PC-3 (cell line): ENCODE measurements at regions not wholly inside any gene's neighbourhood (a gene's known extent, or its start where the extent isn't known, plus 50 kb on each side); places are given as distances from the start of the nearest gene placed in this dataset.

ENCODE experiments used
- EZH2 ChIP-seq: fragments of 300-600 bp; sonication (generic); IDR thresholded peaks from one replicate; pipeline ENCODE4 v1.6.1; 2017; ENCODE audit warnings: antibody characterized with exemption, mild to moderate bottlenecking, low read length; ENCODE audit not compliant: unreplicated experiment
- TF ChIP-seq, protein P1 (sequence below): fragments of 300-600 bp; sonication (generic); conservative IDR thresholded peaks from 2 replicates; pipeline ENCODE4 v1.5.1; 2017; ENCODE audit warnings: antibody characterized with exemption, low read depth, mild to moderate bottlenecking, low read length

DNA sequence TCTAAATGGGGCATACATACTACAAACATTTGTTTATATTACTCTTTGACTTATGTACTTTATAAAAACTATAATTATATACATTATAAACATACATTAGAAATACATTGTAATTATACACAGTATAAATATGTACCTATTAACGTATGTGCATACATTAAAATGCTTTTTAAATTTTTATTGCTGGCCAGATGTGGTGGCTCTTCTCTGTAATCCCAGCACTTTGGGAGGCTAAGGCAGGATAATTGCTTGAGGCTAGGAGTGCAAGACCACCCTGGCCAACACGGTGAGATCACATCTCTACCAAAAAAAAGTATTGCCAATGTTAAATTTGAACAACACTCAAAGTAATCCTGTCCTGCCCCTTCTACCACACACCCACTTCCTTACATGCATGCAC is 1037.0 kb downstream of the GRM8 start:
- TF ChIP-seq, protein P1, sequence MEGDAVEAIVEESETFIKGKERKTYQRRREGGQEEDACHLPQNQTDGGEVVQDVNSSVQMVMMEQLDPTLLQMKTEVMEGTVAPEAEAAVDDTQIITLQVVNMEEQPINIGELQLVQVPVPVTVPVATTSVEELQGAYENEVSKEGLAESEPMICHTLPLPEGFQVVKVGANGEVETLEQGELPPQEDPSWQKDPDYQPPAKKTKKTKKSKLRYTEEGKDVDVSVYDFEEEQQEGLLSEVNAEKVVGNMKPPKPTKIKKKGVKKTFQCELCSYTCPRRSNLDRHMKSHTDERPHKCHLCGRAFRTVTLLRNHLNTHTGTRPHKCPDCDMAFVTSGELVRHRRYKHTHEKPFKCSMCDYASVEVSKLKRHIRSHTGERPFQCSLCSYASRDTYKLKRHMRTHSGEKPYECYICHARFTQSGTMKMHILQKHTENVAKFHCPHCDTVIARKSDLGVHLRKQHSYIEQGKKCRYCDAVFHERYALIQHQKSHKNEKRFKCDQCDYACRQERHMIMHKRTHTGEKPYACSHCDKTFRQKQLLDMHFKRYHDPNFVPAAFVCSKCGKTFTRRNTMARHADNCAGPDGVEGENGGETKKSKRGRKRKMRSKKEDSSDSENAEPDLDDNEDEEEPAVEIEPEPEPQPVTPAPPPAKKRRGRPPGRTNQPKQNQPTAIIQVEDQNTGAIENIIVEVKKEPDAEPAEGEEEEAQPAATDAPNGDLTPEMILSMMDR: no peak
- TF ChIP-seq EZH2: no peak
